Suppressor macrophage treated with lipopolysaccharide for 1 hour (primary cell): ENCODE measurements at regions not wholly inside any gene's neighbourhood (a gene's known extent, or its start where the extent isn't known, plus 50 kb on each side); places are given as distances from the start of the nearest gene placed in this dataset.
"Not testable (repeated sequence)": the region's sequence is repeated elsewhere in the genome, so short reads cannot be mapped to it uniquely, and the experiment has no call there.

ENCODE experiments used
- DNase-seq, 3 donors: peaks; one replicate each; pipeline ENCODE4 v3.0.0-alpha.2; 2020 to 2022

- DNase-seq: no peak
Observed at GRCh38 chr13:87235621-87236020, 435.6 kb upstream of the SLITRK5 start.

- DNase-seq: no peak
Observed at GRCh38 chr13:87244256-87244890, 426.8 kb upstream of the SLITRK5 start.

GRCh38 chr13:87249847-87250246 lies 421.3 kb upstream of the SLITRK5 start:
- not testable (repeated sequence) for DNase-seq

GRCh38 chr13:87255394-87255793 lies 415.8 kb upstream of the SLITRK5 start:
- no peak for DNase-seq

- DNase-seq: no peak
Observed at GRCh38 chr13:87259479-87260083, 411.6 kb upstream of the SLITRK5 start.

- peak; percentile 27 to 60 (median 44) for DNase-seq
Observed at GRCh38 chr13:87274209-87274819, 396.9 kb upstream of the SLITRK5 start.

- no peak for DNase-seq
Observed at GRCh38 chr13:87280139-87280538, 391.0 kb upstream of the SLITRK5 start.

- no peak for DNase-seq
Observed at GRCh38 chr13:87287721-87288120, 383.4 kb upstream of the SLITRK5 start.

- DNase-seq: no peak
Observed at GRCh38 chr13:87295636-87296035, 375.5 kb upstream of the SLITRK5 start.

- DNase-seq: no peak
Observed at GRCh38 chr13:87302034-87302433, 369.1 kb upstream of the SLITRK5 start.

- no peak for DNase-seq
Observed at GRCh38 chr13:87302931-87303330, 368.2 kb upstream of the SLITRK5 start.

GRCh38 chr13:87311165-87311564 lies 360.0 kb upstream of the SLITRK5 start:
- DNase-seq: no peak

GRCh38 chr13:87314822-87315221 lies 356.3 kb upstream of the SLITRK5 start:
- no peak for DNase-seq

GRCh38 chr13:87322386-87322785 lies 348.8 kb upstream of the SLITRK5 start:
- DNase-seq: no peak

- no peak for DNase-seq
Observed at GRCh38 chr13:87324558-87324957, 346.6 kb upstream of the SLITRK5 start.

- no peak for DNase-seq
Observed at GRCh38 chr13:87331178-87331577, 340.0 kb upstream of the SLITRK5 start.

GRCh38 chr13:87333599-87333998 lies 337.6 kb upstream of the SLITRK5 start:
- no peak for DNase-seq

- DNase-seq: no peak
Observed at GRCh38 chr13:87334176-87334575, 337.0 kb upstream of the SLITRK5 start.

GRCh38 chr13:87336346-87336889 lies 334.8 kb upstream of the SLITRK5 start:
- DNase-seq: not testable (repeated sequence)

- no peak for DNase-seq
Observed at GRCh38 chr13:87344176-87344575, 327.0 kb upstream of the SLITRK5 start.

- no peak for DNase-seq
Observed at GRCh38 chr13:87355451-87355850, 315.7 kb upstream of the SLITRK5 start.

GRCh38 chr13:87356314-87356713 lies 314.9 kb upstream of the SLITRK5 start:
- DNase-seq: no peak

GRCh38 chr13:87358319-87358718 lies 312.9 kb upstream of the SLITRK5 start:
- no peak for DNase-seq

GRCh38 chr13:87361216-87361615 lies 310.0 kb upstream of the SLITRK5 start:
- no peak for DNase-seq
